MM.1S (cell line): ENCODE measurements at regions not wholly inside any gene's neighbourhood (a gene's known extent, or its start where the extent isn't known, plus 50 kb on each side); places are given as distances from the start of the nearest gene placed in this dataset.

Experiments
- DNase-seq: peaks from one replicate; pipeline ENCODE4 v3.0.0-alpha.2; 2015
- H2AFZ ChIP-seq: fragments of 300-600 bp; sonication (generic); 2 replicates; pipeline ENCODE4 v1.6.0; 2016; ENCODE audit warnings: antibody characterized with exemption, low read length
- H3F3A ChIP-seq: fragments of 300-600 bp; sonication (generic); 2 replicates; pipeline ENCODE4 v1.6.1; 2016; ENCODE audit warnings: mild to moderate bottlenecking, antibody characterized with exemption, low read length, moderate library complexity, mixed read lengths; ENCODE audit not compliant: insufficient read depth
- H3K27ac ChIP-seq: fragments of 300-600 bp; sonication (generic); 2 replicates; pipeline ENCODE4 v1.5.1; 2016; ENCODE audit warnings: mild to moderate bottlenecking, low read length
- H3K27me3 ChIP-seq: fragments of 300-600 bp; sonication (generic); replicated peaks from 2 replicates; pipeline ENCODE4 v1.6.0; 2016; ENCODE audit warnings: low read length; ENCODE audit not compliant: insufficient read depth
- H3K36me3 ChIP-seq: fragments of 300-600 bp; sonication (generic); replicated peaks from 2 replicates; pipeline ENCODE4 v1.6.1; 2016; ENCODE audit warnings: mild to moderate bottlenecking, low read length, mixed read lengths; ENCODE audit not compliant: insufficient read depth
- H3K4me1 ChIP-seq: fragments of 300-600 bp; sonication (generic); 2 replicates; pipeline ENCODE4 v1.6.1; 2016; ENCODE audit warnings: low read length, mixed read lengths
- H3K4me2 ChIP-seq: fragments of 300-600 bp; sonication (generic); 2 replicates; pipeline ENCODE4 v1.6.0; 2016; ENCODE audit warnings: low read depth, low read length
- H3K4me3 ChIP-seq: fragments of 300-600 bp; sonication (generic); 2 replicates; pipeline ENCODE4 v1.5.1; 2016; ENCODE audit warnings: low read length, mixed read lengths
- H3K79me2 ChIP-seq: fragments of 300-600 bp; sonication (generic); 2 replicates; pipeline ENCODE4 v1.6.1; 2016; ENCODE audit warnings: mixed run types, low read length, mixed read lengths
- H3K9ac ChIP-seq: fragments of 300-600 bp; sonication (generic); 2 replicates; pipeline ENCODE4 v1.6.1; 2016; ENCODE audit warnings: low read length, mixed read lengths
- H3K9me2 ChIP-seq: fragments of 300-600 bp; sonication (generic); replicated peaks from 2 replicates; pipeline ENCODE4 v1.6.1; 2016; ENCODE audit warnings: mild to moderate bottlenecking, low read length, mixed read lengths; ENCODE audit not compliant: insufficient read depth
- H3K9me3 ChIP-seq: fragments of 300-600 bp; sonication (generic); replicated peaks from 2 replicates; pipeline ENCODE4 v1.6.1; 2016; ENCODE audit warnings: mild to moderate bottlenecking, low read length, mixed read lengths; ENCODE audit not compliant: insufficient read depth
- H4K20me1 ChIP-seq: fragments of 300-600 bp; sonication (generic); 2 replicates; pipeline ENCODE4 v1.6.1; 2016; ENCODE audit warnings: mild to moderate bottlenecking, low read length, moderate library complexity, mixed read lengths; ENCODE audit not compliant: insufficient read depth
- EZH2 ChIP-seq: fragments of 300-600 bp; sonication (generic); optimal IDR thresholded peaks from 2 replicates; pipeline ENCODE3; 2017; ENCODE audit warnings: low read depth, mild to moderate bottlenecking, antibody characterized with exemption, low read length, mixed read lengths
- EZH2phosphoT487 ChIP-seq: fragments of 300-600 bp; sonication (generic); IDR thresholded peaks from 2 replicates; pipeline ENCODE4 v1.6.1; 2018; ENCODE audit warnings: antibody characterized with exemption, low read length
- TF ChIP-seq, protein P1 (sequence below): fragments of 300-600 bp; sonication (generic); IDR thresholded peaks from 2 replicates; pipeline ENCODE4 v1.5.1; 2016; ENCODE audit warnings: antibody characterized with exemption, low read length, mixed read lengths

DNA sequence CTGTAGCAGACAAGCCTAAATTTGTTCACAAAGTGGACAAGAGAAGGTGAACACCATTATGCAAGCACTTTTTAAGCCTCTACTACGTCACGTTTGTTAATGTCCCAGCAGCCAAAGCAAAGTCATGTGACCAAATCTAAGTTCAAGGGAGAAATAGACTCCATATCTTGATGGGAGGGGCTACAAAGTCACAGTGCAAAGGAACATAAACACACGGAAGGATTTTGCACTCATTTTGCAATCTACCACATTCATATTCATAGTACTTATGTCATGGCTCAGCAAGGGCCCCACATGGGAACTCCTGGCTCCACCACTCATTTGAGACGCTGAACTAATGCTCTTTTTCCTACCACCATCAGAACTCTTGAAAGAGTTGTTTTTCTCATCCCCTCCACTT lies 139.0 kb upstream of the JADE1 start:
- Histone ChIP-seq H3K4me3 (no peak overlapping the region), H3K27me3 (no peaks in the 10 kb centered on the region), H3K9me2 (no peaks in the 10 kb centered on the region), H3K36me3 (no peaks in the 10 kb centered on the region), H3K4me2 (no peak overlapping the region), H3K27ac (no peak overlapping the region), H4K20me1 (no peaks in the 10 kb centered on the region), H2AFZ (no peak overlapping the region), H3F3A (peaks cover 13% of the 10 kb centered on the region), H3K79me2 (no peaks in the 10 kb centered on the region), H3K9ac (no peak overlapping the region), H3K4me1 (peaks cover 4% of the 10 kb centered on the region), H3K9me3 (no peaks in the 10 kb centered on the region)
- DNase-seq: no peak
- TF ChIP-seq EZH2phosphoT487 (no peak), EZH2 (no peak)
- TF ChIP-seq, protein P1, sequence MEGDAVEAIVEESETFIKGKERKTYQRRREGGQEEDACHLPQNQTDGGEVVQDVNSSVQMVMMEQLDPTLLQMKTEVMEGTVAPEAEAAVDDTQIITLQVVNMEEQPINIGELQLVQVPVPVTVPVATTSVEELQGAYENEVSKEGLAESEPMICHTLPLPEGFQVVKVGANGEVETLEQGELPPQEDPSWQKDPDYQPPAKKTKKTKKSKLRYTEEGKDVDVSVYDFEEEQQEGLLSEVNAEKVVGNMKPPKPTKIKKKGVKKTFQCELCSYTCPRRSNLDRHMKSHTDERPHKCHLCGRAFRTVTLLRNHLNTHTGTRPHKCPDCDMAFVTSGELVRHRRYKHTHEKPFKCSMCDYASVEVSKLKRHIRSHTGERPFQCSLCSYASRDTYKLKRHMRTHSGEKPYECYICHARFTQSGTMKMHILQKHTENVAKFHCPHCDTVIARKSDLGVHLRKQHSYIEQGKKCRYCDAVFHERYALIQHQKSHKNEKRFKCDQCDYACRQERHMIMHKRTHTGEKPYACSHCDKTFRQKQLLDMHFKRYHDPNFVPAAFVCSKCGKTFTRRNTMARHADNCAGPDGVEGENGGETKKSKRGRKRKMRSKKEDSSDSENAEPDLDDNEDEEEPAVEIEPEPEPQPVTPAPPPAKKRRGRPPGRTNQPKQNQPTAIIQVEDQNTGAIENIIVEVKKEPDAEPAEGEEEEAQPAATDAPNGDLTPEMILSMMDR: no peak

DNA sequence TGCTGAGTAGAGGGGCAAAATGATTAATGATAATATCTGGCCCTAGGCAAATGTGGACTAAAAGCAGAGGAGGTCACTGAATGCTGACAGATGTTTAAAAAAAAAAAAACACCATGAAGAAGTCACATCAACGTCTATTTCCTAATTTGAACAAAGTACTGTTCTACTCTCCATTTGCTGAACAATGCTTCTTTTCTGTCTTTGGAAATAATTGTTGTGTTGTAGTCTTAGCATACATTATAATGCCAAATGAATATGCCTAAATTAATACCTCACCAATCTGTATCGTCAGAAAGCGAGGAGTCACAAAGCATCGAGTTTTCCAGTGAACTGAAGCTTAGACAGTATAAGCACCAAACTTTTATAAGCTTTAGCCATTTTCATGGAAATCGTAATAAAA lies 140.9 kb upstream of the JADE1 start:
- H3K9ac ChIP-seq: no peak overlapping the region

DNA sequence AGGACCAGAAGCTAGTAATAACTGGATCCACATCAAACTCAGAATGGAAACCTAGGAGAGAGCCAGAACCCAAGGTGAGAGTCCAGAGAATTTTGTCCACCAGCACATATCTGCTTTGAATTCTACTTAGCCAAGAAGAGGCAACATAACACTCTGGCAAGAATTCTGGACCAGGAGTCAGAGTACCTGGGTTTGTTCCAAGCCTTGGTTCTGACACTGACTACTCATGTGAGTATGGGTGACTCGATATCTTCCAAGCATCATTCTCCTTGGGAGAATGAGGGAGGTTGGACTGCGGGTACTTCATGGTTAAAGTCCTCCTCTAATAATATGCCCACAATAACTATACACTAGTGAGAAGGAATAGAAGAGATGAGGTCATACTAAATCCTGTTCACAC lies 144.0 kb upstream of the JADE1 start:
- Histone ChIP-seq H4K20me1 (no peaks in the 10 kb centered on the region), H3K9me3 (no peaks in the 10 kb centered on the region), H3K79me2 (no peaks in the 10 kb centered on the region), H3K27me3 (no peaks in the 10 kb centered on the region), H3K36me3 (no peaks in the 10 kb centered on the region), H3F3A (peaks cover 20% of the 10 kb centered on the region), H3K27ac (no peak overlapping the region), H3K4me3 (no peak overlapping the region), H3K9me2 (no peaks in the 10 kb centered on the region), H3K4me1 (peaks cover 31% of the 10 kb centered on the region), H2AFZ (no peak overlapping the region), H3K9ac (no peak overlapping the region), H3K4me2 (no peak overlapping the region)
- TF ChIP-seq, protein P1: no peak
- TF ChIP-seq EZH2 (no peak), EZH2phosphoT487 (no peak)
- DNase-seq: no peak

More for the DNA sequence above, 140.9 kb upstream of the JADE1 start:
- TF ChIP-seq, protein P1: no peak
- TF ChIP-seq EZH2phosphoT487 (no peak), EZH2 (no peak)
- no peaks in the 10 kb centered on the region for H3K9me2 ChIP-seq
- no peaks in the 10 kb centered on the region for H3K27me3 ChIP-seq
- H3K27ac ChIP-seq: no peak overlapping the region
- no peaks in the 10 kb centered on the region for H3K9me3 ChIP-seq
- no peak overlapping the region for H3K4me2 ChIP-seq
- H3F3A ChIP-seq: peaks cover 5% of the 10 kb centered on the region; the same call in 1 of the 2 replicates
- H3K36me3 ChIP-seq: no peaks in the 10 kb centered on the region
- no peaks in the 10 kb centered on the region for H4K20me1 ChIP-seq
- no peak overlapping the region for H2AFZ ChIP-seq
- no peak for DNase-seq
- peaks cover 11% of the 10 kb centered on the region for H3K4me1 ChIP-seq
- no peak overlapping the region for H3K4me3 ChIP-seq
- no peaks in the 10 kb centered on the region for H3K79me2 ChIP-seq
